H54 (cell line): ENCODE measurements at regions not wholly inside any gene's neighbourhood (a gene's known extent, or its start where the extent isn't known, plus 50 kb on each side); places are given as distances from the start of the nearest gene placed in this dataset.

ENCODE experiments used
- DNase-seq: peaks from one replicate; pipeline ENCODE4 v3.0.0; 2011; ENCODE audit warnings: low spot score, mixed read lengths; ENCODE audit not compliant: insufficient read length
- FAIRE-seq: peaks from 3 replicates; lab custom pipeline; 2011; peaks lifted over from hg19 to GRCh38; lab: Jason Lieb, UNC
- POLR2A ChIP-seq: IDR thresholded peaks from 2 replicates; pipeline ENCODE4 v1.6.1; 2011; ENCODE audit warnings: low read depth, mild to moderate bottlenecking, low read length

- FAIRE-seq: no peak
- TF ChIP-seq POLR2A: no peak
- no peak for DNase-seq
Observed at GRCh38 chr3:82363131-82363530, 601.7 kb upstream of the GBE1 start.

GRCh38 chr3:82355228-82355627, 593.8 kb upstream of the GBE1 start:
- FAIRE-seq: no peak
- no peak for DNase-seq
- no peak for TF ChIP-seq POLR2A

GRCh38 chr3:82354228-82354627, 592.8 kb upstream of the GBE1 start:
- no peak for TF ChIP-seq POLR2A
- FAIRE-seq: no peak
- DNase-seq: no peak

- FAIRE-seq (no peak), DNase-seq (no peak)
- TF ChIP-seq POLR2A: no peak
Observed at GRCh38 chr3:82353306-82354171, 592.1 kb upstream of the GBE1 start.

DNA sequence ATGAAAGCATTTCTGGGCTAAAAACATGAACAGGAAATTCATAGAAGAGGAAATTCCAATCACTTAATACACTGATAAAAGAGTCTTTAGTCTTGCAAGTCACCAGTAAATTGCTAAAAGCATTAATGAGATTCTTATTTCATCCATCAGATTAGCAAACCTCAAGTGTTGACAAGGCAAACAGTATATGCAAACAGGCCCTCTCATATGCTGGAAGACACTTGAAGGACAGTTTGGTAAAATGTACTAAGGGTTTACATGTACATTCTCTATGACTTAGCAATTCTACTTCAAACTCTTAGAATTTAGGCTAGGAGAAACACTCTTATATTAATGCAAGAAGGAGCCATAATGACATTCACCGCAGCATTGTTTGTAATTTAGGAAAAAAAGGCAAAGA, 586.1 kb upstream of the GBE1 start:
- DNase-seq: no peak
- no peak for TF ChIP-seq POLR2A
- FAIRE-seq: no peak

GRCh38 chr3:82342521-82342920, 581.1 kb upstream of the GBE1 start:
- FAIRE-seq: no peak
- no peak for DNase-seq
- TF ChIP-seq POLR2A: no peak

DNA sequence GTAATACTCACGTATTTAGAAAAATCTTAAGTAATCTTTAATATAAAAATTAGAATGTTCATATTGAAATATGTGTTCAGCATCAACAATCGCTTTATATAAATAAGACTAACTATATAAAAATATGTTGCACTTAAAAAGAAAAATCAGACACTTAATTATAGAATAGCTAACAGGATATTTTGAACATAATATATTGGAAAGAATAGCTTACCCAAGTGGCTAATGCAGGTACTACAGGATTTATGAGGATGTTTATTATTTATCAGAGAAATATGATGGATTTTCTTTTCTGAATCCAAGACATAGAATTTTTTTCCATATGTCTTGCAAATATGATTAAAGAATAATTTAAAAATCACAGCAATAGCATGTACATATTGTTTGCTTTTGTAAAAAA, 567.9 kb upstream of the GBE1 start:
- DNase-seq: no peak
- no peak for TF ChIP-seq POLR2A
- FAIRE-seq: no peak

- TF ChIP-seq POLR2A: no peak
- FAIRE-seq (no peak), DNase-seq (no peak)
Observed at GRCh38 chr3:82311901-82312300, 550.5 kb upstream of the GBE1 start.

DNA sequence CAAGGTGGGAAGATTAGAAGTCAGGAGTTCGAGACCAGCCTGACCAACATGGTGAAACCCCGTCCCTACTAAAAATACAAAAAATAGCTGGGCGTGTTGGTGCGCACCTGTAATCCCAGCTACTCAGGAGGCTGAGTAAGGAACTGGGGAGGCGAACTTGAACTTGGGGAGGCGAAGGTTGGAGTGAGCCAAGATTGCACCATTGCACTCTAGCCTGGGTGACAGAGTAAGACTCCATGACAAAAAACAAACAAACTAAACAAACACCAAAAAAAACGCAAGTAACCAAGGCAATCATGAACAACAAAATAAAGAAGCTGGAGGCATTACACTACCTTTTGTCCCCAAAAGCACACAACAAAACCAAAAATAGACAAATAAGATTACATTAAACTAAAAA, 547.3 kb upstream of the GBE1 start:
- no peak for DNase-seq
- FAIRE-seq: no peak
- no peak for TF ChIP-seq POLR2A

- no peak for FAIRE-seq
- no peak for DNase-seq
- TF ChIP-seq POLR2A: no peak
Observed at GRCh38 chr3:82306189-82306588, 544.7 kb upstream of the GBE1 start.

GRCh38 chr3:82294609-82295008, 533.2 kb upstream of the GBE1 start:
- TF ChIP-seq POLR2A: no peak
- DNase-seq (no peak), FAIRE-seq (no peak)

DNA sequence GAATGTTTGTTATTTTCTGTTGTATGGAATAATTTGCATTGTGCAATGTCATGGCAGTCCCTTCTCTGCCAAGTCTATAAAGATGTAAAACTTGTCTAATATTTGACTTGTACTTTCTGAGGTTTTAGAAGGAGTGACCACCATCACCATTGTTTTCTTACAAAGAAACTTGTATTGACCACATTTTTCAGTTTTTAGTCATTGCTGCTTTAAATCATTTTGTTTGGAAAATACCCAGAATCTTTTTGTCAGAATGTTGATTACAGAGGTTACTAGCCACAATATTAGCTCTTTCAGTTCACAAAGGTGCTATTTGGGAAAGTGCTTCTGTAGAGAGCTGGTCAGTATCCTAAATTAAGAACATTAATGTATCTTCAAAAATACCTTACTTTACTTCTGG, 532.4 kb upstream of the GBE1 start:
- no peak for DNase-seq
- no peak for FAIRE-seq
- no peak for TF ChIP-seq POLR2A

DNA sequence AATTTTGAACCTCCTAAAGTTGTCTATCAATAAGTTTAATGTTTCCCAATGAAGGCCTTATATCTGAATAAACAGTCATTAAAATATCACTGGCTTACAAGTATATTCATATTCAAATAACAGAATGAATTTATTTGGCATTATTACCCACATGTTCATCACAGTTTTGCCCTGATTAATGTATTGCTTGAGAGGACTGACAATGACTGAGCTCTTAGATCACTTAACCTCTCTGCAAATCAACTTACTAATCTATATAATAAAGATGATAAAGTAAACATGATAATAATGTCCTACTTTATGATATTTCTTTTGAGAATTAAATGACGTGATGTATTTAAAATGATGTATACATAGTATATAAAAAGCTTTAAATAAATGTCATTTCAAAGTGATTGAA, 532.0 kb upstream of the GBE1 start:
- TF ChIP-seq POLR2A: no peak
- DNase-seq (no peak), FAIRE-seq (no peak)

- FAIRE-seq: no peak
- no peak for TF ChIP-seq POLR2A
- DNase-seq: no peak
Observed at GRCh38 chr3:82287562-82287961, 526.1 kb upstream of the GBE1 start.

DNA sequence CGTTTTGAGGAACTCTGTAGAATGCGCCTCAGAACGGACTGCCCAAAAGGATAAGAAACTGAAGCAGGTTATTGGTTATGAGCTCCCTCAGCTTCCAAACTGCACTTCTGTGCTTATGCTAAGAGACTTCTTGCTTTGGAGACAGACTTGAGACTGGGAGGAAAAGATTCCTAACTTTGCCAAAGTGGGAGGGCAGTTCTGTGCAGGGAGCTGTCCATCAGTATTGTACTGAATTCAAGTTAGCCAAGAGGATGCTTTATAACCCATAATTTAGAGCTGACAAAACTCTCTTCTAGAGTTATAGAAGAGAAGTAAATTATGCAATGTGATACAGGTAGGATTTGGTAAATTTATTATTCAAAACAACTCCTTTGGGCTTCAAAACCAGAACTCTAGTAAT, 519.8 kb upstream of the GBE1 start:
- FAIRE-seq: no peak
- no peak for TF ChIP-seq POLR2A
- no peak for DNase-seq

GRCh38 chr3:82276992-82277391, 515.5 kb upstream of the GBE1 start:
- DNase-seq: no peak
- no peak for FAIRE-seq
- no peak for TF ChIP-seq POLR2A
